ES-I3 (cell line): ENCODE measurements at regions not wholly inside any gene's neighbourhood (a gene's known extent, or its start where the extent isn't known, plus 50 kb on each side); places are given as distances from the start of the nearest gene placed in this dataset.
"Not testable (repeated sequence)": the region's sequence is repeated elsewhere in the genome, so short reads cannot be mapped to it uniquely, and the experiment has no call there.

Experiments
- H3K36me3 ChIP-seq: 2 replicates; pipeline ENCODE4 v1.6.1; 2013; ENCODE audit warnings: mild to moderate bottlenecking, low read length, control low read depth, moderate library complexity; ENCODE audit not compliant: insufficient read depth
- H3K4me1 ChIP-seq: 2 replicates; pipeline ENCODE4 v1.6.1; 2013; ENCODE audit warnings: mild to moderate bottlenecking, control low read depth, low read length; ENCODE audit not compliant: insufficient read depth
- H3K9ac ChIP-seq: 2 replicates; pipeline ENCODE4 v1.6.1; 2013; ENCODE audit warnings: low read depth, mild to moderate bottlenecking, low read length, moderate library complexity
- H3K9me3 ChIP-seq: 2 replicates; pipeline ENCODE4 v1.6.1; 2013; ENCODE audit warnings: mild to moderate bottlenecking, low read length, moderate library complexity; ENCODE audit not compliant: control insufficient read depth, insufficient read depth

DNA sequence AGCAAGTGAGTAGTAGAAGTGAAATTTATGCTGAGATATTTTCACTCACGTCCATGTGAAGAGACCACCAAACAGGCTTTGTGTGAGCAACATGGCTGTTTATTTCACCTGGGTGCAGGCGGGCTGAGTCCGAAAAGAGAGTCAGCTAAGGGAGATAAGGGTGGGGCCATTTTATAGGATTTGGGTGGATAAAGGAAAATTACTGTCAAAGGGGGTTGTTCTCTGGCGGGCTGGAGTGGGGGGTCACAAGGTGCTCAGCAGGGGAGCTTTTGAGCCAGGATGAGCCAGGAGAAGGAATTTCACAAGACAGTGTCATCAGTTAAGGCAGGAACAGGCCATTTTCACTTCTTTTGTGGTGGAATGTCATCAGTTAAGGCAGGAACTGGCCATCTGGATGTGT, 207.8 kb downstream of the GABRG2 start:
- not testable (repeated sequence) for H3K9ac ChIP-seq, H3K4me1 ChIP-seq, H3K36me3 ChIP-seq, H3K9me3 ChIP-seq

- H3K36me3 ChIP-seq = no peaks in the 10 kb centered on the region
- H3K9me3 ChIP-seq = no peaks in the 10 kb centered on the region
- H3K9ac ChIP-seq = no peak overlapping the region
- H3K4me1 ChIP-seq = no peaks in the 10 kb centered on the region
Observed at GRCh38 chr5:162282191-162282590, 214.6 kb downstream of the GABRG2 start.

DNA sequence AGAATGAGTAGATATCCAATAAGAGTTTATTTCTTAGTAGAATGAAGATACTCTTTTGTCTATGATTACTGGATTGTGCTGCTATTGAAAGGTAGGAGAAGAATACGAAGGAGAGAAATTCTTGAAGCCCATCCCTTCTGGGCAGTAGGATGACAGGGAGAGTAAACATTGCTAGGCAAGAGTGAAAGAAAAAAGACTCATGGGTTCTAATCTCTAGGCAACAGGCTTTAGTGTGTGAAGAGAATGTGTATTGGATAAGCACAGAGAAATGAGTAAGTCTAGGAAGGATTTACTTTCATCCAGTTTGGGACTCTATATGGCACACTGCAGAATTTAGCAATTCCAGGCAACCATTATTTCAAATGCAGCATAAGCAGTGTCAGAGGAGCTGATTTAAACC, 216.0 kb downstream of the GABRG2 start:
- no peaks in the 10 kb centered on the region for H3K4me1 ChIP-seq
- H3K9me3 ChIP-seq = no peaks in the 10 kb centered on the region
- H3K36me3 ChIP-seq = no peaks in the 10 kb centered on the region
- H3K9ac ChIP-seq = no peak overlapping the region

GRCh38 chr5:162288647-162289296, 221.2 kb downstream of the GABRG2 start:
- Histone ChIP-seq H3K9ac (no peak overlapping the region), H3K4me1 (no peaks in the 10 kb centered on the region), H3K9me3 (no peaks in the 10 kb centered on the region), H3K36me3 (no peaks in the 10 kb centered on the region)

DNA sequence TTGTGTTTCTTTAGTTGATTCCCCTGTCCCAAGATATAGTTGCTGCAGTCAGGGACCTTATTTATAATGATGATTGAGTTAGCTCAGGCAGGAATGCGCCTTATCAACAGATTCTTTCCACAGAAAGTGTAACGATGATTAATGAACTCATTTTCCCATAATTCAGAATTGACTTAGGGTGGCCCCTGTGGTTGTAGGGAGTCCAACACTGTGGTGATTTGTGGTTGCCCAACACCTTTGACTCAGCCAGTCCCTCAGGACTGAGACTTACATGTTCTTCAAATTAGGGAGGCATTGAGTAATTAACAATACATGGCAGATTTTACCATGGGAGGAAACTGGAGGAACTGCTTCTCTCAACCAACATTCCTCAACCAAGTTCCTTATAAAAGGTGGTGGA, 221.9 kb downstream of the GABRG2 start:
- no peaks in the 10 kb centered on the region for H3K36me3 ChIP-seq
- H3K9ac ChIP-seq = no peak overlapping the region
- H3K4me1 ChIP-seq = no peaks in the 10 kb centered on the region
- H3K9me3 ChIP-seq = no peaks in the 10 kb centered on the region

DNA sequence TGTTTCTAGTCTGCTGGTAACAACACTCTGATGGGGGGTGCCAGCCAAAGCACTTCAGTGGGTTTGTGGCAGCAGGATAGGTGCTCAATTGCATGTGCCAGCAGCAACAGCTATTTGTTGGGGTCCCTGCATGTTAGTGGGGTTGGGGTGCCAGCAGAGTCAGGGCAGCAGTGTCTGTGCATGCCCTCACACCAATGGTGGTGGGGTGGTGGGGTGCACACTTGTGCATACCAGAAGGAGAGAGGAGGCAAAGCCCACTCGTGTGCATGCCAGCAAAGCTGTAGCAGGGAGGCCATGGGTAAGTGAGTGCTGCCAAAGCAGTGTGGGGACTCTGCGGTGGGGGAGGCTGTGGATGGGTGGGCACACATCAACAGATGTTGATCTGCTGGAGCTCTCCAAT, 232.2 kb downstream of the GABRG2 start:
- Histone ChIP-seq H3K9ac (no peak overlapping the region), H3K9me3 (no peaks in the 10 kb centered on the region), H3K4me1 (no peaks in the 10 kb centered on the region), H3K36me3 (no peaks in the 10 kb centered on the region)

GRCh38 chr5:162301356-162301755, 233.8 kb downstream of the GABRG2 start:
- Histone ChIP-seq H3K36me3 (no peaks in the 10 kb centered on the region), H3K9ac (no peak overlapping the region), H3K9me3 (no peaks in the 10 kb centered on the region), H3K4me1 (no peaks in the 10 kb centered on the region)

GRCh38 chr5:162323466-162323865, 255.9 kb downstream of the GABRG2 start:
- Histone ChIP-seq H3K9me3 (no peaks in the 10 kb centered on the region), H3K9ac (no peak overlapping the region), H3K4me1 (no peaks in the 10 kb centered on the region; the same call in 1 of the 2 replicates)

GRCh38 chr5:162324328-162324727, 256.8 kb downstream of the GABRG2 start:
- H3K9me3 ChIP-seq = no peaks in the 10 kb centered on the region
- no peaks in the 10 kb centered on the region for H3K36me3 ChIP-seq
- no peak overlapping the region for H3K9ac ChIP-seq
- H3K4me1 ChIP-seq = no peaks in the 10 kb centered on the region; the same call in 1 of the 2 replicates

More at GRCh38 chr5:162323466-162323865, 255.9 kb downstream of the GABRG2 start:
- H3K36me3 ChIP-seq = no peaks in the 10 kb centered on the region

DNA sequence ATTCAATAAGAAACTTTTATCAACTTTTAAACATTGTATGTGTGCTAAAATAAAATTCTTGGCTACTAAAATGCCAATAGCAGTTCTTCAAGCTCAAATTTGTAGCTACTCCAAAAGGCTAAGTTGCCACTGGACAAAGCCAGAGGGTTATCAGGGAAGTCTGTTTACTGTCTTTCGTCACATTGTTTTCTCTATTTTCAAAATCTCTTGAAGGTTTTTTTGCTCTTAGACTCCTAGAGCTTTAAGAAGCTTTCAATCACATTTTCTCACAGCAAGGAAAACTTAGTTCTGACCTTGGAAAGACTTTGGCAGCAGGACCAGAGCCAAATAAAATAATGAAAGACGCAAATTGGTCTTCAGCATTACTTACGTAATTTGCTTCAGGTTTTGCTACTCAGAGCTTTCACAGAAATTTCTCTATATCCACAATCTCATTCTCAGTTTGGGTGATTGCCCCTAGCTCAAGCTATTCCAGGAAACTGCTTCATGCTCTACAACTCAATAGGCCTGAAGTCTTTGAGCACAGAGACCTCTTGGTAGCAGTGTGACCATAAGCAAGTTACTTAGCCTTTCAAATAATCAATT, 257.7 kb downstream of the GABRG2 start:
- Histone ChIP-seq H3K36me3 (no peaks in the 10 kb centered on the region), H3K4me1 (no peaks in the 10 kb centered on the region; the same call in 1 of the 2 replicates), H3K9ac (no peak overlapping the region), H3K9me3 (no peaks in the 10 kb centered on the region)

- Histone ChIP-seq H3K36me3 (no peaks in the 10 kb centered on the region), H3K9me3 (no peaks in the 10 kb centered on the region), H3K9ac (no peak overlapping the region), H3K4me1 (no peaks in the 10 kb centered on the region)
Observed at GRCh38 chr5:162334944-162335343, 267.4 kb downstream of the GABRG2 start.

- Histone ChIP-seq H3K9me3 (0 out of 2 replicates have a peak, but pooled peaks cover 3% of the 10 kb centered on the region), H3K9ac (no peak overlapping the region)
Observed at GRCh38 chr5:162360373-162360931, 292.9 kb downstream of the GABRG2 start.

DNA sequence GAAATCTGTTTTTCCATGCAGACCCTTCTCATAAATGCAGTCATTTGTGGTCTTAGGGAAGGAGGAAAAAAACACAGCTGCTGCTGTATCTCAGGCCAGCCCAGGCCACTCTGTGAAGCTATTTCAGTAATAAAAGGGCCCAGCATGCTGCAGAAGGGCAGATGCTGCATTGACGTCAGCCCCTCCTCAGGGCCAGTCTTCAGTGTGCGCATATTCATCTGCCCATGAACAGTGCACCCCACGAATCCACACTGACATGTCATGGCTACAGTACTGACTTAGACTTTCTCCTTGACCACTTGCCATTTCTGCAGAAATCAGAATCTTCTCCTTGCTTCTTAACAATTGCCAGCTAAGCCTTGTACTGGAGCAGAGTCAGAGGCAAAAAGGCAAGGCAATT, 304.7 kb downstream of the GABRG2 start:
- Histone ChIP-seq H3K4me1 (no peaks in the 10 kb centered on the region), H3K9ac (no peak overlapping the region), H3K36me3 (no peaks in the 10 kb centered on the region), H3K9me3 (peaks cover 8% of the 10 kb centered on the region)

More at GRCh38 chr5:162360373-162360931, 292.9 kb downstream of the GABRG2 start:
- no peaks in the 10 kb centered on the region for H3K4me1 ChIP-seq
- no peaks in the 10 kb centered on the region for H3K36me3 ChIP-seq

DNA sequence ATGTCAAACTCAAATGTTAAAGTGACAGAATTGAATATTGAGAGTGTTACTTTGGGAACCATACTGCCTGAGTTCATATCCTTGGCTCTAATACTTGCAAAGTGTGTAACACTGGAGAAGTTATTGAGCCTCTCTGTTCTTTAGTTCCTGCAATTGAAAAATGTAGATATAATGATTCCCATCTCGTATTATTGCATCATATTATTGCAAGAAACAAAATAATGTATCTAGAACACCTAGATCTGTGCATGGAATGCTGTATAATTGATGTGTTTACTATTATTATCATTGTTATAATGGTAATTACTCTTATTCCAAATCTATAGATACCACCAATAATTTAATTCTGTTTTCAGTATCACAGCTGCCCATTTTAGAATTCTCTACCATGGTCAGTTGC, 310.3 kb downstream of the GABRG2 start:
- Histone ChIP-seq H3K9me3 (no peaks in the 10 kb centered on the region), H3K9ac (no peak overlapping the region), H3K4me1 (no peaks in the 10 kb centered on the region), H3K36me3 (no peaks in the 10 kb centered on the region)

- Histone ChIP-seq H3K36me3 (no peaks in the 10 kb centered on the region), H3K4me1 (no peaks in the 10 kb centered on the region), H3K9me3 (no peaks in the 10 kb centered on the region), H3K9ac (no peak overlapping the region)
Observed at GRCh38 chr5:162382839-162383238, 315.3 kb downstream of the GABRG2 start.
